ENCODE measurements at regions not wholly inside any gene's neighbourhood (a gene's known extent, or its start where the extent isn't known, plus 50 kb on each side); places are given as distances from the start of the nearest gene placed in this dataset.

DNA sequence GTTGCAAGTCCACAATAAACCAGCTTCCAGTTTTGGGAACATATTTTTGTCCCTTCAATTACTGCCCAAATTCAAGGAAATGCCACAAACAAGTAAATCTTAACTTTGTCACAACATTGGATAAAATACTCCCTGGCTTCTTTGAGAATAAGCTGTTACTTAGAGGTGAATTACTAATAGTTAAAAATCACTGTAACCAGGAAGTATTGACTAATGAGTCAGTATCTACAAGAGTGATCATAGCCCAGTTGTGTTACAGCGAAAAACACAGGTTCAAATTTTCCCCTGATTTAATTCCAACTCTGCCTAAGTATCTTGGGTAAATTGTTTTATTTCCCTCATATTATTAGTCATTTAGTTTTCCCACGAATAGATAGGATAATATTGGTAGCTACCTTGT is 291.2 kb upstream of the PPARGC1A start:
- in situ Hi-C loops (cut with MboI) (no loop called here), intact Hi-C loops (cut with micrococcal nuclease) (no loop called here)
- Histone ChIP-seq H4K20me1 (replicated peaks; ENCODE audit: control insufficient read depth, insufficient read depth, low read length) (no peaks in the 10 kb centered on the region; the same call in 1 of the 2 replicates), H3K27me3 (ENCODE audit: control insufficient read depth in 2 of 2, insufficient read depth in 2 of 2, low read length in 2 of 2) (no peaks in the 10 kb centered on the region), H3K9me1 (ENCODE audit: control insufficient read depth, insufficient read depth, low read length) (no peaks in the 10 kb centered on the region), H3K9me3 (replicated peaks; ENCODE audit: control insufficient read depth, insufficient read depth, low read depth, low read length) (no peaks in the 10 kb centered on the region), H3K4me3 (no peak overlapping the region), H3K27ac (ENCODE audit: extremely low read depth, low read depth, low read length) (no peak overlapping the region), H3K4me1 (replicated peaks in 1 of 2; ENCODE audit: control insufficient read depth in 2 of 2, insufficient read depth in 2 of 2, low read length in 2 of 2) (no peaks in the 10 kb centered on the region), H3K36me3 (ENCODE audit: control insufficient read depth, insufficient read depth, low read length) (no peaks in the 10 kb centered on the region), H3K9ac (ENCODE audit: insufficient read depth in 1 of 2, low read depth in 2 of 2, low read length in 2 of 2) (no peak overlapping the region), H3K4me2 (ENCODE audit: insufficient read depth, low read length) (no peak overlapping the region), H3K79me2 (ENCODE audit: control insufficient read depth, insufficient read depth, low read length) (no peaks in the 10 kb centered on the region), H2AFZ (ENCODE audit: low read depth, low read length) (no peak overlapping the region)
- 6% methylated on average over 2 of the region's 2 CpGs for WGBS (ENCODE audit: insufficient coverage, low coverage, missing lambda C conversion rate)
- CTCF ChIA-PET (ENCODE audit: low intra/inter-chr PET ratio): no interaction called here
- TF ChIP-seq POLR2AphosphoS2 (IDR thresholded peaks at IDR 0.05; ENCODE audit: low read length) (no peak), HDAC1 (IDR thresholded peaks at IDR 0.05) (no peak), GABPA (tag; conservative IDR thresholded peaks at IDR 0.05; ENCODE audit: low read depth) (no peak), ZNF263 (CRISPR knock-in tag; IDR thresholded peaks at IDR 0.05; ENCODE audit: borderline replicate concordance) (no peak), ZNF133 (CRISPR knock-in tag; IDR thresholded peaks at IDR 0.05) (no peak), BACH1 (tag; IDR thresholded peaks at IDR 0.05) (no peak), MAFG (tag; conservative IDR thresholded peaks at IDR 0.05) (no peak), PCBP1 (IDR thresholded peaks at IDR 0.05; ENCODE audit: low read depth, low read length, poor library complexity, severe bottlenecking) (no peak), TEAD1 (CRISPR knock-in tag; IDR thresholded peaks at IDR 0.05) (no peak), DIDO1 (tag; IDR thresholded peaks at IDR 0.05; ENCODE audit: low read depth) (no peak), CHD1 (IDR thresholded peaks at IDR 0.05; ENCODE audit: low read length) (no peak), SMAD1 (IDR thresholded peaks at IDR 0.05; ENCODE audit: low read depth, low read length, partially characterized antibody) (no peak), L3MBTL2 (IDR thresholded peaks at IDR 0.05) (no peak), MEIS2 (IDR thresholded peaks at IDR 0.05; ENCODE audit: partially characterized antibody) (no peak), PHTF2 (CRISPR knock-in tag; IDR thresholded peaks at IDR 0.05) (no peak), CSDE1 (IDR thresholded peaks at IDR 0.05) (no peak), ZNF121 (CRISPR knock-in tag; conservative IDR thresholded peaks at IDR 0.05) (no peak)
- TF ChIP-seq, protein P1, sequence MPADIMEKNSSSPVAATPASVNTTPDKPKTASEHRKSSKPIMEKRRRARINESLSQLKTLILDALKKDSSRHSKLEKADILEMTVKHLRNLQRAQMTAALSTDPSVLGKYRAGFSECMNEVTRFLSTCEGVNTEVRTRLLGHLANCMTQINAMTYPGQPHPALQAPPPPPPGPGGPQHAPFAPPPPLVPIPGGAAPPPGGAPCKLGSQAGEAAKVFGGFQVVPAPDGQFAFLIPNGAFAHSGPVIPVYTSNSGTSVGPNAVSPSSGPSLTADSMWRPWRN (IDR thresholded peaks at IDR 0.05; ENCODE audit: low read depth): no peak
- TF ChIP-seq, protein P2, sequence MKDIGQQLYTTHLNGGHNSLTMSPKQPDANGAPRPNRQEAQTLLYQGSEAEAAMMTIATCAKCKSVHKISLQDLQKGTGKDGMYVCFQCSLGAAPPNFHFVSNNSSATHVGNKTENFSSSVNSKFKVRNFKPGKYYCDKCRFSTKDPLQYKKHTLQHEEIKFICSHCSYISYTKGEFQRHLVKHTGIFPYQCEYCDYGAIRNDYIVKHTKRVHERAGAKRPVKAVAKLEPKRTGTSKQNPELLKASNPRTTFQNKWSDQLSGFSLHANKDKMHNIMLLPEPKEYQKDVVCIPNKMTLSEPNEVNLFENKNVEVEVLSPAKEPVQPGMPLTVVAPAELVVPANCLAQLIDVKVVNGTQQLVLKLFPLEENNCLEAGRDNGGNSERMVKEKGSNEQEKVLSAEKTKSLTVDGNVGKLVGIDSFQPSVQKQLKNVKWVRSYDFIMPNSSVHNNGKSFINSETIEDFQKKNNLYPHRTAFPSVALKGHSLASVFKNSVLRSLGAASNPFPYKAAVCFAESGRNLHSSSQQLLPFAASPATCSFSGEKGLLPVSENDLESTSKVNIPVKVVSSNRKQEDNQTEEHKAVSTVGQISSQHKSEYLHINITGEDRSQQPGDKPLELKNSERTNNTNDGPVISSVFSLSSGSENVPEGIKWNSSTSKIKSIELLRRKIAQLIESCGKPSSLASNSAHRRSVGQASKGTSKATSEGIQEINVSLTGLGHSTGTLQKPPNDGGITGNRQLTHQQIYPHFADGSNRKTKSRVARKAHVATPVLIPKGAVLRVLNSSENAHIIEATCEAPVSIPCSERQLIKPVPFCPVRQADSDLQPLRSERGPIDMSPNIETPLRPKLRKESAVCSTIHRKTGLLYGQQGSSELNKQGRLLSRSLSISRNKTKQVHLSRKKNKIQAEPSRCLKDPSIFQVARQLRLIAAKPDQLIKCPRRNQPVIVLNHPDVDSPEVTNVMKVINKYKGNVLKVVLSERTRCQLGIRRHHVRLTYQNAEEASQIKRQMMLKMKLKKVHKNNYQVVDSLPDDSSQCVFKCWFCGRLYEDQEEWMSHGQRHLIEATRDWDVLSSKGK (CRISPR knock-in tag; IDR thresholded peaks at IDR 0.05): no peak
- TF ChIP-seq, protein P3, sequence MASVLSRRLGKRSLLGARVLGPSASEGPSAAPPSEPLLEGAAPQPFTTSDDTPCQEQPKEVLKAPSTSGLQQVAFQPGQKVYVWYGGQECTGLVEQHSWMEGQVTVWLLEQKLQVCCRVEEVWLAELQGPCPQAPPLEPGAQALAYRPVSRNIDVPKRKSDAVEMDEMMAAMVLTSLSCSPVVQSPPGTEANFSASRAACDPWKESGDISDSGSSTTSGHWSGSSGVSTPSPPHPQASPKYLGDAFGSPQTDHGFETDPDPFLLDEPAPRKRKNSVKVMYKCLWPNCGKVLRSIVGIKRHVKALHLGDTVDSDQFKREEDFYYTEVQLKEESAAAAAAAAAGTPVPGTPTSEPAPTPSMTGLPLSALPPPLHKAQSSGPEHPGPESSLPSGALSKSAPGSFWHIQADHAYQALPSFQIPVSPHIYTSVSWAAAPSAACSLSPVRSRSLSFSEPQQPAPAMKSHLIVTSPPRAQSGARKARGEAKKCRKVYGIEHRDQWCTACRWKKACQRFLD (CRISPR knock-in tag; IDR thresholded peaks at IDR 0.05): no peak
- FAIRE-seq (no peak), ATAC-seq (no peak), DNase-seq (ENCODE audit: extremely low read depth in 1 of 4, low spot score in 3 of 4) (no peak)
- POLR2A ChIA-PET: interaction anchor here (0.6 kb wide), 1 partner anchor 201 kb away, joined by 5 read pairs; no protein-coding TSS in a partner anchor
- BruUV-seq (replicated peaks): no TSS peak
